GM19023 (cell line): ENCODE measurements at regions not wholly inside any gene's neighbourhood (a gene's known extent, or its start where the extent isn't known, plus 50 kb on each side); places are given as distances from the start of the nearest gene placed in this dataset.

Experiments used
- ATAC-seq: cut with Tn5 transposase; IDR thresholded peaks from one replicate; pipeline ENCODE4 v1.9.1; 2021; ENCODE audit warnings: mild to moderate bottlenecking, moderate library complexity; ENCODE audit not compliant: unreplicated experiment

DNA sequence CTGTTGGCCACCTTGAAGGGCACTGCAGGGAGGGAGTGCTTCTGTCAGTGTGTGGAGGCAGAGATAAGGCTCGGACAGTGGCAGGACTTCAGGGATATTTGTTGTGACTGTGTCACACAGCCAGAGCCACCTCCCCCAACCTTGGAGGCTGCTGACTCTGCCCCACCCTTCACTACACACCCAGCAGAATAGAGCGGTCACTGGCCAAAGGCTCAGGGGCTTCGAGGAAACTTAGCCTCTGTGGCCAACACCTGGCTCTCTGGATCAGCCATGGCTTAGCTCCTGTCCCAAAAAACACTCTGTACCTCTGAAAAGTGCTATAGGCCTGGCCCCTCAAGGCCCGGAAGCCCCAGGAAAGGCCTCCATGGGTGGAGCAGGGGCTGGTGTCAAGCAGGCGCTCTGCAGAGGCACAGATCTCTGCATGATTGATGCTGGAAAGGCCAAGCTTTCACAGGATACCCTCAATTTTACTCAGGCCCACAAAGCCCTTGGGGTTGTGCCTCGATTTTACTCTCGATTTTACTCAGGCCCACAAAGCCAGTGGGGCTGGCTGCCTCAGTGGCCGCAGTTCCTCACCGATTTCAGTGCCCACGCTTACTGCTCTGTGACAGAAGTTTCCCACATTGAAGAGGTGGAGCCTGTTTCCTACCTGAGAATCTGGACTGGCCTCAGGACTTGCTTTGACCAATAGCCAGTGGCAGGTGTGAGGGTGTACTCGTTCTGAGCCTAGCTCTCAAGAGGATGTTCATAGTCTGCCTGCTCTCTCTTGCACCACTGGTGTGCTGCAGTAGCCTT lies 113.2 kb upstream of the GPR26 start:
- ATAC-seq, result peak; percentile 57

DNA sequence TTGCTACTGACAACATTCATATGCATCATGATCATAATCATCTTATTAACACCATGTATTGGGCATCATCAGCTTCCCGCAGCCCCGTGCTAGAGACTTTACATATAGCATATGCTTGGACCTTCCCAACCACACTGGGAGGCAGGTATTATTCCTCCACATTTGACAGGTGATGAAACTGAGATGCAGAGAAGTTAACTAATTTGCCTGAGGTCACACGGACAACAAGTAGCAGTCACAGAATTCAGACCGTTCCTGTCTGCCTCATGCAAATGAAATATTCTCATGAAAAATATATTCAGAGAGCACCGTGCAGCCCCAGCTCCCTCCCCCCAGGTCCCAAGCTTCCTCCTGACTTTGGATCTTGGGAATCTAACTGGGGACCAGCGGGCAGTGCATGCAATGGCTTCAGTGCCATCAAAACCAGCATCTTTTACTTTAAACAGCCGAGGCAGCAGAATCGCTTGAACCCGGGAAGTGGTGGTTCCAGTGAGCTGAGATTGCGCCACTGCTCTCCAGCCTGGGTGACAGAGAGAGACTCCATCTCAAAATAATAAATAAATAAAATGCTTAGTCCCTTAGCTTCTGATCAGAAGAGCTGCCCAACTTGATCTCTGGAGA lies 112.2 kb upstream of the GPR26 start:
- peak; percentile 53 for ATAC-seq

DNA sequence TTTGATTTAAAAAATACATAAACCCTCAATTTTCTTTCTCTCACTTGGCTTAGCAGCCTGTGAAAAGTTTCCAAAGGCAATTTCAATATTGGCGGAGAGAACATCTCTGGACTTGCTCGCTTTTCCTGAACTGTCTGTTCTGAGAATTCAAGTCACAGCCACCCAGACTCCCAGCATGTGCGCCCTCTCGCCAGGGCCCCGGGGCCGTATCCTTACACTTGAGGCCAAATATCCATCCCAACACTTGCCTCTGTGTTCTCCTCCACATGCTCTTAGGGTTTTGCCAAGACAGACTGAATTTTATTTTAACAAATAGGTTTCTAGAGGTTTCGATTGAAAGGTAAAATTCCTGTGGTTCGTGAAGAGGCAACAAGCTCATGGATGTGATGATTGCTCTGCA lies 111.5 kb upstream of the GPR26 start:
- ATAC-seq, result no peak

DNA sequence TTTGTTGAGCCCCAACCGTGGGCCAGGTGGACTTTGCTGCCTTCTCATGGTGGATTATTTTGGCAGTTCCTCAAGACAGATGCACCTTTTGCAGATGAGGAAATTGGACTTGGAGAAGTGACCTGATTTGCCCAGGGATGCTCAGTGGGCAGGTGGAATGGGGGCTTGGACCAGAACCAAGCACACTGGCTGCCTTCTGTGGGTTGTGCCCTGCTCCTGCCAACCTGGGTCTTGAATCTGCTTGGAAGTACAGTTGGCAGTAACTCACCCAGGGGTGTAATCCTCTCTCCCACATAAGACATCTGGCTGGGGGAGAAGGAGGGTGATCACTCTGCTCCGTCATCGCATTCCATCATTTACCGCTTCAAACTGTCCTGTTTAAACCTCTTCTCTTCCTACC lies 110.5 kb upstream of the GPR26 start:
- no peak for ATAC-seq

DNA sequence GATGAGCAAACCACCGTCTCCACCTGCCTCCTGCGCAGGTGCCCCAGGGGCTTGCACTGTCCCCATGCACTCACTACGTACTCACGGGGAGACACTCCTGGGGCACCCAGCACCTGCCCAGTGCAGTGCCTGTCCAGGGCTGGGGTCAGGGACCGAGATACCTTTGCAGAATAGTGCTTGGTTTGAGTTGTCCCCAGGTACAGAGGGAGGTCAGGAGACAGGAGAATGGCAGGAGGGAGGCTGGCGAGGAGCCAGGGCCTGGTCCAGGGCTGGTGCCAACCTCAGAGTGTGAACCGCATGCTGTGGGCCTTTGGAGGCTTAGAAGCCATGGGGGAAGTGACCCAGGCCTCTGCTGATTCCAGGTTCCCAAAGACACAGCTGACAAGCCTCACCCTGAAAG lies 110.1 kb upstream of the GPR26 start:
- ATAC-seq, result no peak

DNA sequence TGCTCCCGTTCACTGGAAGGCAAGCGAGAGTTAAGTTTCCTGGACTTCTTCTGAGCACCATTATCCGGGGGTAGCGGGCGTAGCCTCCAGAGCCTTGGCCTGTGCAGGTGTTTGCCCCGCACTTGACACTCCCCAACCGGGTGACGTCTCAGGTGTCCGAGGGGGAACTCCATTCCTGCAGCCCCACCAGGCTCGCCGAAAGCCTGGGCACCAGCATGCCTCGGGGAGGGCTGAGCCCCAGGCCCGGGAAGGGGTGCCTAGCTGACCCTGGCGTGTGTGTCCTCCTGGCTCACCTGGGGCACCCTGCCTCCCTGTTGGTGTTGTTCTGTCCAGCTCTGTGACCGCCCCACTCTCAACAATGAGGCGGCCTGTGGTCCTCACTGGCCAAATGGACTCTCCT lies 109.4 kb upstream of the GPR26 start:
- ATAC-seq, result no peak

DNA sequence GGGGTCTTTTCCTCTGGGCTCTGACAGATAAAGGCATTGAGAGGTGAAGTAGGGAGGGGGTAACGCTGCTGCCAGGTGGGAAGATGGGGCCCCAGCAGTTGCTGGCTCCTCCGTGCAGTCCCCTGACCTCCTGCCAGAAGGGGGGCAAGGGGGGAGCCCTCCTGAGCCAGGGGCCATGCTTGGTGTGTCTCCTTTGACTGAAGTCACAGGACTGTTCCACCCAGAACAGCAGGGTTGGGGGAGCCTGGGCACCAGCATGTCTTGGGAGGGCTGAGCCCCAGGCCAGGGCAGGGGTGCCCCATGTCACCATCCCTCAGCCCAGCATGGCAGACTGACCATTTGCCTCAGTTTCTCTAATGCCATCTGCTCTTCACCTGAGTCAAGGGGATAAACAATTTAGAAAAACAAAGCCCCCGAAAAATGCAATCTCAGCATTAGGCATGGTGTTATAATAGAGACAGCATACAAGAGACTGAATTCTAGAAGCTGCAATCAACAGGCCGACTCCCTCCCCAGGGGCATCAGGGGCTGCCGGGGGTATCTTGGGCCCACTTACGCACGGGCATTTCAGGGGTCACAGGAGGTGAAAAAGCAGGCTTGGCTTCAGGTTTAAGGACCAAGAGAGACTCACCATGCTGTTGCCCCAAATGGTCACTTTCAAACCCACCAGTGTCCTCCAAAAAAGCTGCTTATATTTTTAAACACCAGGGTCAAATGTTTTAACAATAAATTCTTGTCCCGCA lies 108.6 kb upstream of the GPR26 start:
- no peak for ATAC-seq

DNA sequence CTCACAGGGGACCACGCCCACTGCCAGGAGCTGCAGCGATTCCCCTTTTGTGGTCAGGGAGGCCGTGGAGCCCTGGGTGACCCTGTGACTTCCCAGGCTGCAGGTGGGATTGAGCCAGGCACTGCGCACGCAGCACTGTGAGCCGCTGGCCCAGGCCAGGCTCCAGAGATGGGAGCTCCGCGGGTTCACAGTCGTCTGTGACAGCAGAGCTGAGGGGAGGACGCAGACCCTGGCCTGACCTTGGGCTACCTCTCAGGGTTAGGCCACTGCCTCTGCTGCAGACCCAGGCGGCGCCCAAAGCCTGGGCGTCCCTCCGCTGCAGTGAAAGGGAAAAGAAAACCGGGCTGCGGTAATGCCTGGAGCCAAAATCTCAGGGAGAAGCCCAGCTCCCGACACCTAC lies 107.5 kb upstream of the GPR26 start:
- no peak for ATAC-seq

DNA sequence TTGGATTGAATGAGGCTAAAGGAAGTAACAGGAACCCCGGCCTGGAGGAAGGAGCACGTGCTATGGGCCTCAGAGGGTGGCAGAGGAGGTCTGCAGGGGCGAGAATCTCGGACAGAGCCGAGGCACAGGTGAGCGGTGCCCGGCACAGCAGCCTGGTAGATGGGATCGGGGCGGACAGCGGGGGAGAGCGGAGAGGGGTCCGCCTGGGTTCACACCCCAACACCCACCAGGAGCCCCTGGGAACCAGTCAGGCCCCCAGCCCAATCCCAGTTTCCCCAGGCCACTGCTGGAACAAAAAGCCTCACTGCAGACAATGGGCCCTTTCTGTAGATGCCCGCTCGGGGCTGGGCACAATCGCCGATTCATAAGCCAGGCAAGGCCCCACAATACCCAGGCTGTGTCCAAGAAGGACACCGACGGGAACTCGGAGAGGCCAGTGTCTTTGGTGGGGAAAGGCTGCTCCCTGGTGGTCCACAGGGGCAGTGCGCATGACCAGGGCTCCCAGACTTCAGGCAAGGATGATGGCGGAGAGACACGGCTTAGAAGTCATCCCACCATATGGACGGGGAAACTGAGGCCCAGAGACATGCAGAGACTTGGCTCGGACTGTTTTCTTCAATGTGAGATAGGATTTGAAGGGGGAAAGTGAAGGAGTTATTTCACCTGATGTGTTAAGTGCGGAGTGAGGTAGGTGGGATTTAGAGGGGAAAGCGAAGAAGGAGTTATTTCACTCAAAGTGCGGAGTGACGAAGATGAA lies 106.9 kb upstream of the GPR26 start:
- ATAC-seq, result no peak

DNA sequence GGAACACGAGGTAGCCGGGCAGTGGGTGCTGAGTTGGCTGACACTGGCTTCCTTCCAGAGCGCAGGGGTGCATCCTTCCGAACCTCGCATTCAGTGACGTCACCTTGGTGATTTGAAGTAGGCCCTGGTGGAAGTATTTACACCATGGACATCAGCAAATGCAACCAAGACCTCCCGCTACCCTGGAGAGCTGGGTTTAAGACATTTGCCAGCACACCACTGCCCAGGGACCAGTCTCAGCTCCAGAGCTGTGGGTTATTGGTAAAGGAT lies 106.4 kb upstream of the GPR26 start:
- ATAC-seq, result no peak

DNA sequence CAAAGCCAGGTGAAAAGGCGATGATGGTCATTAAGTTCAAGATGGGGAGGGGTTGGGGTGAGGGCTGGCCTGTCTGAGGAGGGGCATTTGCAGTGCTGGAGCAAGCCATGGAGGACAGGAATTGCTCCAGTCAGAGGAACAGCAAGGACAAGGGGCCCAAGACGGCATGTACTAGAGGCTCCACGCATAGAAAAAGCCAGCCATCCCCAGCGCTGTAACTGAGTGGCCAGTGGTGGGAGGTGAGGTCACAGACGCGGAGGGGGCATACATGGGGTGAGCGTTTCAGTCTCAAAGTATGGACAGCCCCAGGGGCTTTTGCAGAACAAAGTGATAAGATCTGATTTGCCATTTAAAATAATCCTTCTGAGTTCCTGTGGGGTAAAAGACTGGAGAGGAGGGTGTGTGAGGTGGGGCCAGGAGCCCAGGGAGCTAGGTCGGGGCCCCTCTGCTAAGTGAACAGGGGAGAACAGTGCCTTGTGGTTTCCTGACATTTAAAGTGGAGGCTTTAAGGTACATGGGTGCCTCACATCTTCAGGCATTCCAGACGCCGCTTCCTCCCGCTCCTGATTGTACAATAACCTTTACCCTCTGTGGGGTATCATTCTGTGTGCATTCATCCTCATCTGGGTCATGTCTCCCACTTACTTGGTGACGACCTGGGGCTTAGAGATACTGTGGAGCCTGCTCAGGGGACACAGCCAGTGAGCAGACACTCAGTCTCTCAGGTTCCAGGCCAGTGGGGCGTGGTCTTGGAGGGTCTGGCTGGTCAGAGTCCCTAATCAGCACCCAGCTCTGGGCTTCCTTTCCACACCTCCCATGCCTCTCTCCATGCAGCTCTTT lies 105.6 kb upstream of the GPR26 start:
- ATAC-seq, result no peak

DNA sequence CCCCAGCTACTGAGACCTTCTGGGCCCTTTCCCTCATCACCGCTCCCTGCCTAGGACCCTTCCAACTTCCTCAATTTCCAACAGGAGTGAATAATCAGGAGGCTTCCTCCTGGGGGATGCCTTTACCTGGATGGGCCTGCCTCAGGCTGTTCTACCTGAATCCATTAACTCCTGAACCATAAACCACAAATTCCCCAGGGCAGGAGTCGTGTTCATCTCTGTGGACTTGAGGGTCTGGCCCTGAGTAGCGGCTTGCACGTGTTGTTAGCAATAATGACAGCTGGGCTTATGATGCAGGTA lies 105.1 kb upstream of the GPR26 start:
- no peak for ATAC-seq

DNA sequence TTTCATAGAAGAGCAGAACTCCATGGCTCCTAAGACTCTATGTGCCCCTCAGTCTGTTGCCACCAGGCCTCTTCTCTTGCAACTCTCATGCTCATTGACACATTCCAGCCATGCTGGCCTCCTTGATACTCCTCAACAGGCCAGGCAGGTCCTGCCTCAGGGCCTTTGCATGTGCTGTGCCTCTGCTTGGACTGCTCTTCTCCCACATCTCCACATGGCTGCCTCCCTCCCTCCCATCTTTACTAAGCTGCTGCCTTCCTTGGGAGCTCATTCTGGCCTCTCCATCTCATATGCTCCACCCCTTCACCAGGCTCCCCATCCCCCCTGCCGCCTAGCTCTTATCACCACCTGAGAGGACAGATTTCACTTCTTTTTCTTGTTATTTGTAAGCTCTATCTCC lies 103.8 kb upstream of the GPR26 start:
- no peak for ATAC-seq

DNA sequence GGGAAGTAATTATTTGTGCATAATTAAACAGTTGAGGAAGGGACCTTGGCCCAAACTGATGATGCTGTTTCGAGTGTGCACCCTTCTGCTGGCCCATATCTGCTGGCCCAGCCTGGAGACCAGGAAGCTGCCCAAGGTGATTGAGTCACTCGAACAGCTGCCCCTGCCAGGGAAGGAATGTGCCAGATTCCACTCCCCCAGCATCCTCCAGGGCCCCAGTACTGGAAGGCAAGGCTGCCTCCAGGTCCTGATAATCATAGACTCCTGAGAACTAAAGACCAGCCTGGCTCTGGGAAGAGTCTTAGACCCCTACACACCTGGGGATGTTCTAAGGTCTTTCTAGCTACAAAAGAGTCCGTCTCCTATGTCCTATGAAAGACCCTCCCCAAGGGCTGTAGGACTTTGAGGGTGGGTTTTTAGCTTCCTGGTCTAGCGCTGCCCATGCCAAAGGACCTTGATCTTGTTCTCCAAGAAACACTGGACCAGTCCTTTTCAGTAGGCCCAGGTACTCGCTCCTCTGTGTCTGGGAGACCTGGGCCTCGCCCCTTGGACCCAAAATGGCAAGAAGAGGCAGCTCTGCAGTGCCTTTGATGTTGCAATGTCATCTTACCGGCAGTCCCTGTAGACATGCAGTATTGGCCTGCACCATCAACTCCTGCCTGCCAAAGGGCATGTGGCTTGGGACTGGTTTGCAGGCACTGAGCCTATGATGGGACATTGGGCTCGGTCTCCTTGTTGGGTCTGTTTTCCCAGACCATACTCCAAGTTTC lies 103.2 kb upstream of the GPR26 start:
- no peak for ATAC-seq

DNA sequence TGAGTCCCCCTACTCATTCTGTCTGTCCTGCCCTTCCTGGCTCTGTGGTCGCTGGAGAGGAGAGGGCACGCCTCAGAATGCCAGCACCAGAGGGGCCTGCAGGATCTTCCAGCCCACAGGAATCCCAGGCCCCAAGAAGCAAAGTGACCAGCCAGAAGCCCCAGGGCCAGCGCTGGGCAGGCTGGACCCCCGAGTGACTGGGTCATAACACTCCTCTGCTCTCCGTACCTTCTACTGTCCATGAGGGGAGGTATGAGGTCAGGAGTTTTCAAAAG lies 102.6 kb upstream of the GPR26 start:
- ATAC-seq, result no peak

DNA sequence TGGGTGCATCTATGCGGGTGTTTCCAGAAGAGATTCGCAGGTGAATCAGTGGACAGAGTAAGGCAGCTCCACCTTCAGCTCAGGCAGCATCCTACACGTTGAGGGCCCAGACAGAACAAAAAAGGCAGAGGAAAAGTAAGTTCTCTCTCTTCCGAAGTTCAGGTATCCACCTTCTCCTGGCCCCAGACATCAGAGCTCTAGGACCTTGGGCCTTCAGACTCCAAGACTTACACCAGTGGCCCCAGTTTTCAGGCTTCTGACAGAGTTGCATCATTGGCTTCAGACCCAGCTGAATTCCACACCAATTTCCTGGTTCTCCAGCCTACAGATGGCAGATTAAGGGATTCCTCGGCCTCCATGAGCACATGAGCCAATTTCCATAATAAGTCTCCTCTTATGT lies 102.2 kb upstream of the GPR26 start:
- ATAC-seq, result no peak

DNA sequence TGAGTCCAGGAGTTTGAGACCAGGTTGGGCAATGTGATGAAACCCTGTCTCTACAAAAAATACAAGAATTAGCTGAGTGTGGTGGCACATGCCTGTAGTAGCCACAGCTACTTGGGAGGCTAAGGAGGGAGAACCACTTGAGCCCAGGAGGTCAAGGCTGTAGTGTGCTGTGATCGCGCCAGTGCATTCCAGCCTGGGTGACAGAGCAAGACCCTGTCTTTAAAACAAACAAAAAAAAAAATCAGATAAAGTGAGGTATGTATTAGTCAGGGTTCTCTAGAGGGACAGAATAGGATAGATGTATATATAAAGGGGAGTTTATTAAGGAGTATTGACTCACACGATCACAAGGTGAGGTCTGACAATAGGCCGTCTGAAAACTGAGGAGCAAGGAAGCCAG lies 101.5 kb upstream of the GPR26 start:
- no peak for ATAC-seq

DNA sequence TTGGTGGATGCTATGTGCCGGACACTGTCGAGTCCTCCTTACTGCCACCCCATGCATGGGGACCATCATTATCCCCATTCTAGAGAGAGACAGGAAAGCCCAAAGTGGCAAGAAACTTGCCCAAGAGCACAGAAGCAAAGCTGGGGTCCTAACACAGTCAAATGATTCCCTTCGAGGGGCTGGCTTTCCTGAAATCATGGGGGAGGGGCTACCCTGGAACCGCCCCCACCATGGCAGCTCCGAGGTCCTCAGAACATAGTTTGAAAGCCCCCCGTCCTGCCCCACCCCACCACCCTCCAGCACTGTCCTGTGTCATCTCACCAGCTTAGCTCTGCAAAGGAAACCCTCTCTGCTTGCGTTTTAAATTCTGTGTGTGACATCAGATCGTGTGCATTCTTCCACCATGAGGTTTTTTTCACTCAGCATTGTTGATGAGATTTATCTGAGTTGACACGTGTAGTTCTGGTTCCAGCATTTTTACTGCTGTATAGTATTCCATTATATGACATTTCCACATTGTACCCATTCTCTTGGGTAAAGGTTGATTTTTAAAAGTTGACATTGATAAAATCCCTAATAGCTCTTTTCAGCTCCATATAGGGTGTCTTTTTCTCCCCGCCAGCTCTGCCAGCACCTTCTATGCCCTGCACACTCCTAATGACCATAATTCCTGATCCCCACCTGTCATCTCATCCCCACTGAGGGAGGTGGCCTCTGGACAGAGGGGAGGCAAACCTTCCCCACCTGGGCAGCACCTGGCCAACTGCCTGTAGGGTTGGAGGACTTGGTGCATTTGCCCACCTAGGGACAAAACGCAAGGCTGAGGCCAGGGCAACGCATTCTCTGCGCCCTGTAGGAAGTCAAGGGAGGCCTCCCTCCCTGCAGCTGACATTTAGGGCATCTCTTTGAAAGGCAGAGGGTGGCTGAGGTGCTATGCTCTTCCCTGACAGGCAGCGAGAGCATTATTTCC lies 100.2 kb upstream of the GPR26 start:
- no peak for ATAC-seq

DNA sequence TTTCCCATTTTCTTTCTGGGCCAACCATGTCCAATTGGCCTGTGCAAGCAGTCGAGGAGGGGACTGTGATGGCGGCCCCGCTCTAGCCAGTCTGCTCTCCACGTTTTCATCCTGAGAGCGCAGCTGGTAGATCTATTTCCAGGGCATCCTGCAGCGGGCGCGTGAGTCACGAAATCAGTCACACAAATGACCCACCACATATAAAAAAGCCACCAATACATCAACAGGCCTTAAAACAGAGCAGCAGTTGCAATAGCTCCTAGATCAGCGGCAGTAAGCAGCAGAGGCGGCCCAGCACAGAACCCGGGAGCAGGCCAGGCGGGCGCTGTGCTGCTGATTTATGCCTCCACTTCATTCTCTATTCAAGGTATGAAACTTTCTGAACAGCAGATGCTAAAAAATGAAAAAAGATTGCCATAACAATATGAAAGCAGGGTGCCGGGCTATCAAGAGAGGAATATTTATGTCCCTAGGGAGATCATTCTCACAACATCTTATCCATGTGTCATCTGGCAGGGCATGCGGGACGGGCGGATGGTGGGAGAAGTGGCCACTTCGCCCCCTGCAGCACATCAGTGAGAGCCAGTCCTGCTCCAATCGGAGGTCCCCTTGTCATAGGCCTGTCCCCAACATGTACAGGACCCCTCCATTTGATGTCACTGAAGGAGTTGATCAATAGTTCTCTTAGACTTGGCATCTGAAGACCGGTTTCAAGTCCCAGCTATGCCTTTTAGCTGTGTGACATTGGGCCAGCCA lies 98.0 kb upstream of the GPR26 start:
- no peak for ATAC-seq
